ENCODE measurements at regions not wholly inside any gene's neighbourhood (a gene's known extent, or its start where the extent isn't known, plus 50 kb on each side); places are given as distances from the start of the nearest gene placed in this dataset.
A peak's percentile ranks its signal among the peaks of the same experiment; 100 is the strongest.

- 48 to 72% (median 65%) methylated on average over 2 of the region's 2 CpGs for WGBS, 5 donors
- TF ChIP-seq EP300 (IDR thresholded peaks at IDR 0.05) (no peak), CTCF (IDR thresholded peaks at IDR 0.05) (no peak), POLR2A (IDR thresholded peaks at IDR 0.05) (no peak), POLR2AphosphoS5 (IDR thresholded peaks at IDR 0.05) (no peak)
- no peak overlapping the region for H3K27ac ChIP-seq
- H3K4me3 ChIP-seq, result no peak overlapping the region
- no peak for DNase-seq
- peaks cover 0 to 1% (median 0%) of the 10 kb centered on the region in 4 donors for H3K9me3 ChIP-seq
- no peaks in the 10 kb centered on the region for H3K36me3 ChIP-seq
- H3K4me1 ChIP-seq, result no peaks in the 10 kb centered on the region
- H3K27me3 ChIP-seq, result no peaks in the 10 kb centered on the region
- intact Hi-C loops (cut with DNase I; ENCODE audit: low total_unique reads), result no loop called here
Observed at GRCh38 chr4:144820011-144820727, 174.2 kb downstream of the HHIP start.

- no peaks in the 10 kb centered on the region for H3K36me3 ChIP-seq
- H3K27me3 ChIP-seq, result no peaks in the 10 kb centered on the region
- peaks cover 0 to 4% (median 0%) of the 10 kb centered on the region in 4 donors for H3K9me3 ChIP-seq
- no peak overlapping the region for H3K27ac ChIP-seq
- no peaks in the 10 kb centered on the region for H3K4me1 ChIP-seq
- intact Hi-C loops (cut with DNase I; ENCODE audit: low total_unique reads), result no loop called here
- no peak overlapping the region for H3K4me3 ChIP-seq
- WGBS, 5 donors, result 29 to 41% (median 37%) methylated on average over 2 of the region's 2 CpGs
- no peak for TF ChIP-seq POLR2A (IDR thresholded peaks at IDR 0.05)
- TF ChIP-seq CTCF (IDR thresholded peaks at IDR 0.05), result no peak
- no peak for TF ChIP-seq POLR2AphosphoS5 (IDR thresholded peaks at IDR 0.05)
- no peak for TF ChIP-seq EP300 (IDR thresholded peaks at IDR 0.05)
- peak in 1 of 2 donors; percentile 19 for DNase-seq
Observed at GRCh38 chr4:144820728-144821085, 174.8 kb downstream of the HHIP start.

- H3K27me3 ChIP-seq, result no peaks in the 10 kb centered on the region
- WGBS, 5 donors, result 49 to 63% (median 63%) methylated on average over 2 of the region's 2 CpGs
- no peaks in the 10 kb centered on the region for H3K36me3 ChIP-seq
- no peaks in the 10 kb centered on the region for H3K4me1 ChIP-seq
- peak in 1 of 2 donors; percentile 2 for DNase-seq
- no peak overlapping the region for H3K27ac ChIP-seq
- H3K9me3 ChIP-seq, result peaks cover 0 to 8% (median 5%) of the 10 kb centered on the region in 4 donors
- no peak overlapping the region for H3K4me3 ChIP-seq
- TF ChIP-seq POLR2A (IDR thresholded peaks at IDR 0.05), result no peak
- TF ChIP-seq EP300 (IDR thresholded peaks at IDR 0.05), result no peak
- intact Hi-C loops (cut with DNase I; ENCODE audit: low total_unique reads), result no loop called here
Observed at GRCh38 chr4:144831971-144832370, 186.0 kb downstream of the HHIP start.

- Histone ChIP-seq H3K27me3 (no peaks in the 10 kb centered on the region), H3K9me3 (peaks cover 3 to 21% (median 17%) of the 10 kb centered on the region in 4 donors), H3K4me1 (no peaks in the 10 kb centered on the region), H3K36me3 (no peaks in the 10 kb centered on the region), H3K27ac (no peak overlapping the region), H3K4me3 (no peak overlapping the region)
- 50 to 71% (median 61%) methylated on average over 8 of the region's 8 CpGs for WGBS, 5 donors
- no peak for DNase-seq
- TF ChIP-seq CTCF (IDR thresholded peaks at IDR 0.05) (no peak), POLR2AphosphoS5 (IDR thresholded peaks at IDR 0.05) (no peak), EP300 (IDR thresholded peaks at IDR 0.05) (no peak), POLR2A (IDR thresholded peaks at IDR 0.05) (no peak)
- intact Hi-C loops (cut with DNase I; ENCODE audit: low total_unique reads), result no loop called here
Observed at GRCh38 chr4:144845411-144845810, 199.5 kb downstream of the HHIP start.

- Histone ChIP-seq H3K27me3 (no peaks in the 10 kb centered on the region), H3K4me3 (no peak overlapping the region), H3K27ac (no peak overlapping the region), H3K9me3 (no peaks in the 10 kb centered on the region), H3K4me1 (no peaks in the 10 kb centered on the region), H3K36me3 (no peaks in the 10 kb centered on the region)
- TF ChIP-seq POLR2AphosphoS5 (IDR thresholded peaks at IDR 0.05), result no peak
- TF ChIP-seq POLR2A (IDR thresholded peaks at IDR 0.05), result no peak
- TF ChIP-seq CTCF (IDR thresholded peaks at IDR 0.05), result no peak
- TF ChIP-seq EP300 (IDR thresholded peaks at IDR 0.05), result no peak
- intact Hi-C loops (cut with DNase I; ENCODE audit: low total_unique reads), result no loop called here
- 61 to 69% (median 62%) methylated on average over 3 of the region's 3 CpGs for WGBS, 5 donors
- no peak for DNase-seq
Observed at GRCh38 chr4:144851948-144852347, 206.0 kb downstream of the HHIP start.

All from stomach (tissue), 8 donors.